ENCODE measurements at regions not wholly inside any gene's neighbourhood (a gene's known extent, or its start where the extent isn't known, plus 50 kb on each side); places are given as distances from the start of the nearest gene placed in this dataset.

DNA sequence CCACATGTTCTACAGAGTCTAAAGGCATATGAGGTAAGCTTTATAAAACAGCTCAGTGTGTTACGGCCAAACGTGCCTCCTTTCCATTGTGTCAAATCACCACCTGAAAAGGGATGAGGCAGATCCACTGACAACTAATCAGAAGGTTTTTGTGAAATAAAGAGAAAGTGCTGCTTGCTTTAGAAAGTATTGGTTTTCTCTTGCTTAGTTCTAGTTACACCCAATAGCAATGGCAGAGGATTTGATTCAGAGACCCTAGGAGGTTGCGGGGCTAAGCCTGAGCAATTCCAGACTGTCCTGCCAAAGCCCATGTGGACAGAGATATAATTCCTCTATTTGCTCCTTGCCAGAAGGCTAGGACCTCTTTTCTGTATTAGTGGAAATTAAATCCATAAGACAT is 125.5 kb downstream of the SPRY1 start:
- no peak for TF ChIP-seq POLR2AphosphoS5 (IDR thresholded peaks at IDR 0.05; ENCODE audit: low read depth, low read length)
- no peak for TF ChIP-seq POLR2A (IDR thresholded peaks at IDR 0.05; ENCODE audit: low read depth, low read length)

All from GM12892 (cell line).